OCI-LY3 (cell line): ENCODE measurements at regions not wholly inside any gene's neighbourhood (a gene's known extent, or its start where the extent isn't known, plus 50 kb on each side); places are given as distances from the start of the nearest gene placed in this dataset.

Source experiments
- EZH2phosphoT487 ChIP-seq: fragments of 200-600 bp; shearing (Covaris generic); IDR thresholded peaks from 2 replicates; pipeline ENCODE4 v1.6.1; 2018; ENCODE audit warnings: antibody characterized with exemption, mixed run types, low read depth
- TF ChIP-seq, protein P1 (sequence below): fragments of 200-600, 300-600 bp; sonication (generic); IDR thresholded peaks from 2 replicates; pipeline ENCODE4 v1.5.1; 2014; ENCODE audit warnings: antibody characterized with exemption, low read length, low read depth

DNA sequence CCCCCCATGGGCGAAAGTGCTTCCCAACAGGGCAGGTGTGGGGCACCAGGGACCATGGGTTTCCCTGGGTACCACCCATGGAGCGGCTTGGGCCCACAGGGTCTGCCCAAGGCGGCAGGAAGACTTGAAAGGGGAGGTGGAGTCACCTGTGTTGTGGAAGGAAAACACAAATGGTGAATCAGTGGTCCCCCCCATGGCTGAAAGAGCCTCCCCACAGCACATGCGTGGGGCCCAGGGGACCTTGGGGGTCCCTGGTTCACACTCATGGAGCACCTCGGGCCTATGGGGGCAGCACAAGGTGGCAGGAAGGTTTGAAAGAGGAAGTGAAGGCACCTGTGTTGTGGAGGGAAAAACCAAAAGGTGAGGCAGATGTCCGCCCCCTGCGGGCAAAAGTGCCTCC lies 581.9 kb downstream of the ALG10 start:
- TF ChIP-seq, protein P1, sequence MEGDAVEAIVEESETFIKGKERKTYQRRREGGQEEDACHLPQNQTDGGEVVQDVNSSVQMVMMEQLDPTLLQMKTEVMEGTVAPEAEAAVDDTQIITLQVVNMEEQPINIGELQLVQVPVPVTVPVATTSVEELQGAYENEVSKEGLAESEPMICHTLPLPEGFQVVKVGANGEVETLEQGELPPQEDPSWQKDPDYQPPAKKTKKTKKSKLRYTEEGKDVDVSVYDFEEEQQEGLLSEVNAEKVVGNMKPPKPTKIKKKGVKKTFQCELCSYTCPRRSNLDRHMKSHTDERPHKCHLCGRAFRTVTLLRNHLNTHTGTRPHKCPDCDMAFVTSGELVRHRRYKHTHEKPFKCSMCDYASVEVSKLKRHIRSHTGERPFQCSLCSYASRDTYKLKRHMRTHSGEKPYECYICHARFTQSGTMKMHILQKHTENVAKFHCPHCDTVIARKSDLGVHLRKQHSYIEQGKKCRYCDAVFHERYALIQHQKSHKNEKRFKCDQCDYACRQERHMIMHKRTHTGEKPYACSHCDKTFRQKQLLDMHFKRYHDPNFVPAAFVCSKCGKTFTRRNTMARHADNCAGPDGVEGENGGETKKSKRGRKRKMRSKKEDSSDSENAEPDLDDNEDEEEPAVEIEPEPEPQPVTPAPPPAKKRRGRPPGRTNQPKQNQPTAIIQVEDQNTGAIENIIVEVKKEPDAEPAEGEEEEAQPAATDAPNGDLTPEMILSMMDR: no peak
- TF ChIP-seq EZH2phosphoT487: no peak
